HUES64 (cell line): ENCODE measurements at regions not wholly inside any gene's neighbourhood (a gene's known extent, or its start where the extent isn't known, plus 50 kb on each side); places are given as distances from the start of the nearest gene placed in this dataset.

Experiments used
- H3K27ac ChIP-seq: 2 replicates; pipeline ENCODE4 v1.7.0; 2013; ENCODE audit warnings: low read depth, low read length, inconsistent platforms
- H3K27me3 ChIP-seq: 2 replicates; pipeline ENCODE4 v1.6.1; 2013; ENCODE audit warnings: mild to moderate bottlenecking, low read length; ENCODE audit not compliant: insufficient read depth
- H3K36me3 ChIP-seq: 2 replicates; pipeline ENCODE4 v1.6.1; 2013; ENCODE audit warnings: mild to moderate bottlenecking, low read length; ENCODE audit not compliant: insufficient read depth
- H3K4me1 ChIP-seq: 2 replicates; pipeline ENCODE4 v1.6.1; 2013; ENCODE audit warnings: mild to moderate bottlenecking, low read length, moderate library complexity; ENCODE audit not compliant: insufficient read depth
- H3K4me3 ChIP-seq: 2 replicates; pipeline ENCODE4 v1.5.1; 2013; ENCODE audit warnings: mild to moderate bottlenecking, low read length, moderate library complexity
- H3K9ac ChIP-seq: 2 replicates; pipeline ENCODE4 v1.6.1; 2013; ENCODE audit warnings: mild to moderate bottlenecking, low read depth, low read length
- H3K9me3 ChIP-seq: 2 replicates; pipeline ENCODE4 v1.6.1; 2013; ENCODE audit warnings: low read depth, low read length; ENCODE audit not compliant: insufficient read depth
- WGBS: fragments of 150-250, 120-280 bp; methylation state at CpG from one replicate; pipeline ENCODE4 v1.1.7; 2013; ENCODE audit warnings: missing lambda C conversion rate; 5-methylcytosine and 5-hydroxymethylcytosine counted together

DNA sequence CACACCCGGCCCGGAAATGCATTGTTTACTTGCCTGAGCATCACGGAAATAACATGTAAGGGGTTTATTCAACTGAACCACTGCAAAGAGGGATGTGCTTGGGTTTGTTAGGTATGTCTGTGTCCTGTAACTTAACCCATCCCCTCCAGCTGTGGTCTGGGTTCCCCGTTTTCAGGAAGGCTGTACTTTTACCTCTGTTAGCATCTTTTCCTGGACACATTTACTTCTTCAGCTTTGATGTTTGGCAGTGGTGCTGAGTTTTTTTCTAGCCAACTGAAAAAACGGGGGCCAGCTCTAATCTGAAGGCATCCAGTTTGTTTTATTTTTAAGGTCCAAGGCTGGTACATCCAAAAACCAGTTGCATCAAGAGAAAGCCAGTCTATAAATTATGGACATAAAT is 561.8 kb downstream of the BNC2 start:
- no peak overlapping the region for H3K4me3 ChIP-seq
- no peak overlapping the region for H3K27ac ChIP-seq
- no peaks in the 10 kb centered on the region for H3K9me3 ChIP-seq
- WGBS = 93% methylated on average over 5 of the region's 5 CpGs
- H3K9ac ChIP-seq = no peak overlapping the region
- H3K36me3 ChIP-seq = no peaks in the 10 kb centered on the region
- H3K4me1 ChIP-seq = peaks cover 20% of the 10 kb centered on the region; the same call in 1 of the 2 replicates
- H3K27me3 ChIP-seq = no peaks in the 10 kb centered on the region; the same call in 1 of the 2 replicates

DNA sequence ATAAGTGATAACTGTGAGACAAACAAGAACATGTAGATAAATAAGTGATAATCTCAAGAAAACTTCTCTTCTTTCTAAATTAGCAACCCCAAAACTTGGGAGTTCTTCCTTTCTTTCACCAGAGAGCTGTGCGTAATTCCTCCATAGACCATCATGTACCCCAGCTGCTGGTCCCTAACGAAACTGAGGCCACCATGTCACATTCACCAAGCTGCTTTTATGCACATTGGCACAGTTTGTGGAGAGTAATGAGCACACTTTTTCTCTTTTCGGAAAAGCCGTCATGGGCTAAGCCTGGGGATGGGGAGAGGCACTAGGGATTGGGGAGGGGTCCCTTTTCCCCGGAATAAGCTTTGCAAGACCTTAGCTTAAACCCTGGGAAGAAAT is 561.4 kb downstream of the BNC2 start:
- H3K4me3 ChIP-seq = no peak overlapping the region

DNA sequence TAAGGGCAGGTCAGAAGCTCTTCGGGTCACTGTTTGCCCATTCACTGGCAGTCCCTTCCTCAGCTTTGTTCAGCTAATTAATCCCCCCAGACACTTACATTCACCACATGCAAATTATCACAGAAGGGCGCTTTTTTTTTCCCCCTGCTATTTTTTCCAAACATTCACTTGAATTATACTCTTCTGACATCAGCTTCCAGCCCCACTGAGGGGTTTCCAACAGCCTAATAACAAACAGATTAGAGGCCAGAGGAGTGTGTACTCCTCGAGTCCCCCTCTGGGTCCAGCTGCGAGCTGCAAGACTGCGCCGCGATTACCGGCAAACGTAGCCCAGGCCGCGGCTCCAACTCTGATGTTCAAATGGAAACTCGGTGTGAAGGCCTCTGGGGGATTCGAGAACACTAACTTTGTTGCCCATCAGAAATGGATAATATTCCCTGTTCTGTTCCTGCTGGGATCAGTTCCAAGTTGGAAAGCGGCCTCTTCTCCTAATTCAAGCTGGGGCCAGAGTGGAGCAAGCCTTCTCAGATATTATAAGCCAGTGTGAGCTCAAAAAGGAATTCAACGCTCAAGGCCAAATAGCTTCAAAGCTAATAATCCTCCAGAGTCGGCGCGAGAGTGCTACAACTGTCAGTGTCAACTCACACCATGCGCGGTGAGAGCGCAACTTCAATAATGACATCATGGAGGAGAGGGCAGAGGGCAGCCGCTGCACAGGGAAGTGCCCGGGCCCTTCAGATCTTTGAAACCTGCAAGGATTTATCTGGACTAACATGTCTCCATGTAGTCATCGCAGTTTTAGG is 560.8 kb downstream of the BNC2 start:
- Histone ChIP-seq H3K27ac (no peak overlapping the region), H3K36me3 (no peaks in the 10 kb centered on the region), H3K9me3 (no peaks in the 10 kb centered on the region), H3K9ac (no peak overlapping the region), H3K4me1 (peaks cover 15% of the 10 kb centered on the region; the same call in 1 of the 2 replicates), H3K27me3 (no peaks in the 10 kb centered on the region; the same call in 1 of the 2 replicates), H3K4me3 (no peak overlapping the region)
- WGBS = 77% methylated on average over 24 of the region's 24 CpGs

More for the DNA sequence above, 561.4 kb downstream of the BNC2 start:
- no peaks in the 10 kb centered on the region; the same call in 1 of the 2 replicates for H3K27me3 ChIP-seq
- peaks cover 16% of the 10 kb centered on the region; the same call in 1 of the 2 replicates for H3K4me1 ChIP-seq
- no peaks in the 10 kb centered on the region for H3K36me3 ChIP-seq
- WGBS = 76% methylated on average over 5 of the region's 5 CpGs
- no peak overlapping the region for H3K27ac ChIP-seq
- H3K9ac ChIP-seq = no peak overlapping the region
- H3K9me3 ChIP-seq = no peaks in the 10 kb centered on the region

DNA sequence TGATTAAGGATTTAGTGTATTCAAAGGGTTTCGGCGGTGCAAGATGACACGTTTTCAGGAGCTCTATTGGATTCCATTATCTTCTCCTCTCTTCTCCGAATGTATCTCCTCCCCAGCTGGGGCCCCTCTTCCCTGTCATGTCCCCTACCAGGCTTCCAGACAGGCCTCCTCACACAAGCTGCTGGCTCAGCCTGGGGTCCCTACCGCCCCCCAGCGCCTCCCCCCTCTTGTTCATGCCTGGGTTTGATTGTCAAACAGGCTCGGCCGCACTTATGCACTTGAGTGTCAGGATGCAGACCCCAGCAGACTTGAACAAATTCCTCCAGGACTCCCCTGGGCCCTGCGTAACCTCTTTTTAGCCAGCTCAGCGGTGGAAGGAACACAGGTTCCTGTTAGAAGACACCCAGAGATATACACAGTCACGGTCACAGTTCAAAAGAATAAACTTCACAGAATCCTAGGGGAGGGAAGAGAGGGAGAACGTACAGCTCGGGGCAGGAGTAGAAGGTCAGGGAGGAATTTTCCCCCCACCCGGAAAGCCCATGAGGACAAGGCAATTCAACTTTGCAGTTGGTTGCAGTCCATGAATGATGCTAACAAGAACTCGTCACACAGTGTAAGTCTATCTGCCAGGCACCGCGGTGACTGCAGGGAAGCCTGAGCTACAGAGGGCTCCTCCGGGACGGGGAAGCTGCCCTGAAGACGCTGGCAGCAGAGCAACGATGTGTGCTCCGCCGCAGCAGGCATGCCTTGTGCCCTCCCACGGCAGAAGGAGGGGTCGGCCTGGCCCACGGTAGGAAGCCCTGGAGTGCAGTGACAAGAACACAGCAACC is 560.0 kb downstream of the BNC2 start:
- H3K27ac ChIP-seq = no peak overlapping the region
- no peaks in the 10 kb centered on the region; the same call in 1 of the 2 replicates for H3K27me3 ChIP-seq
- no peaks in the 10 kb centered on the region for H3K9me3 ChIP-seq
- H3K9ac ChIP-seq = no peak overlapping the region
- H3K4me3 ChIP-seq = no peak overlapping the region
- 81% methylated on average over 25 of the region's 26 CpGs for WGBS
- H3K4me1 ChIP-seq = peaks cover 15% of the 10 kb centered on the region; the same call in 1 of the 2 replicates
- no peaks in the 10 kb centered on the region for H3K36me3 ChIP-seq

DNA sequence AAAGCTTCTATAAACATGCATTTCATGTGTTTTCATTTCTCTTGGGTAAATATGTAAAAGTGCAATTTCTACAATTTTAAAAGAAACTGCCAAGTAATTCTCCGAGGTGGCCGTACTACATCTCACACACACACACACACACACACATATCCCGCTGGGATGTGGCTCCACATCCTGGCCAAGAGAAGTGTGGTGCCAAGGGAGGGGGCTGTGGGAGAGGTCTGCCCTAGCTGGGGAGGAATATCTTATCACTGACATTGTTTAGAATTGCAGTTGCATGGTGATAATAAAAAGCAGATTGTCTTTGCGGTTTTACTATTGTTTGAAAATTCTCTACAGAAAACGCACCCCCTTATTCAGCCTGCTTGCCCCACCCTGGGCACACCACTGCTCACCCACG is 558.4 kb downstream of the BNC2 start:
- Histone ChIP-seq H3K9me3 (no peaks in the 10 kb centered on the region), H3K27me3 (no peaks in the 10 kb centered on the region; the same call in 1 of the 2 replicates), H3K9ac (no peak overlapping the region), H3K4me3 (no peak overlapping the region), H3K4me1 (peaks cover 15% of the 10 kb centered on the region; the same call in 1 of the 2 replicates), H3K36me3 (no peaks in the 10 kb centered on the region), H3K27ac (no peak overlapping the region)
- 91% methylated on average over 4 of the region's 6 CpGs for WGBS

DNA sequence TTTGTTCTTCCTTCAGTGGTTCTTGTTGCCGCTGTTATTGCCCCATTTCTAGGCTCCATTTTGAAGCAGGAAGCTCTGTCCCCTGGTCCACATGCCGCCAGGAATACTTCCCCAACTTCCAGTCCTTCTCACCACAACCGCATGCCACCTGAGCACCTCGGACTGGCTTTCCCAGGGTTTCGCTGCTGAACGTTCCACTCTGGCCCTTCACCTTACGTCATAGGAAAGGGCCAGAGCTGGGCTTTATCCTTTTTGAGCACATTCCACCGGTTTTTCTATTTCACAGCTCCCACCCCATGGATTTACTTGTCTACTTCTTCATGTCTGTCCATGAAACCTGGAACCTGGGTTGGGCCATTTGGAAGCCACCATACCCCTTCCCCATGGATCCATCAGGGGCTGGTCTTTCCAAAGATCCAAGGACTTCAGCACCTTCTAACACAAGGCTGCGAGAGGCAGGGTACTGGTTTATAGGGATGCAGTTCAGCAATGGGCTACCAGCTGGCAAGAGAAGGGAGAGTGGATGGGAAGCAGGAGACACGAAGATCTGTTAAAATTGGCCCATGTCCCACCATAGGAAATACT is 557.4 kb downstream of the BNC2 start:
- 86% methylated on average over 10 of the region's 10 CpGs for WGBS
- H3K27ac ChIP-seq = no peak overlapping the region
- H3K36me3 ChIP-seq = no peaks in the 10 kb centered on the region
- H3K27me3 ChIP-seq = no peaks in the 10 kb centered on the region
- H3K4me1 ChIP-seq = peaks cover 15% of the 10 kb centered on the region; the same call in 1 of the 2 replicates
- no peaks in the 10 kb centered on the region for H3K9me3 ChIP-seq
- no peak overlapping the region for H3K4me3 ChIP-seq
- no peak overlapping the region for H3K9ac ChIP-seq

DNA sequence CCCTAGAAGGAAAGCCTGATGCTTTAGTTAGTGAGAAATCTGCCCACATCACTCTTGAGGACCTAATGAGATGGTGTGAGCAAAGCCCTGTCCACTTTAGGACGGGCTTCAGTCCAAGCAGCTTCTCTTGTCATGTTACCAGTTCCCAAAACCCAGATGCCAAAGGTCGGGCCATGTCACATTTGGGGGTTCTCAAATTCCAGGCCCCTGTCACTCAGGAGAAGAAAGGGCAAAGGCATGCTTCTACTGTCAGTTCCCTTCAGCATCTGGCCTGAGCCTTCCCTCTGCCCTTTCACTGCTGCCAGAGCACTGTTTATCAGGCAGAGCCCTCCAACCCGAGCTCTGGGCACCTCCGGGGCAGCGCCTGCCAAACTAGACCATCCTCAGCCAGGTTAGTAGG is 556.0 kb downstream of the BNC2 start:
- Histone ChIP-seq H3K4me1 (peaks cover 11% of the 10 kb centered on the region; the same call in 1 of the 2 replicates), H3K9me3 (no peaks in the 10 kb centered on the region), H3K4me3 (no peak overlapping the region), H3K36me3 (no peaks in the 10 kb centered on the region), H3K9ac (no peak overlapping the region), H3K27ac (no peak overlapping the region), H3K27me3 (no peaks in the 10 kb centered on the region)
- 94% methylated on average over 5 of the region's 5 CpGs for WGBS

DNA sequence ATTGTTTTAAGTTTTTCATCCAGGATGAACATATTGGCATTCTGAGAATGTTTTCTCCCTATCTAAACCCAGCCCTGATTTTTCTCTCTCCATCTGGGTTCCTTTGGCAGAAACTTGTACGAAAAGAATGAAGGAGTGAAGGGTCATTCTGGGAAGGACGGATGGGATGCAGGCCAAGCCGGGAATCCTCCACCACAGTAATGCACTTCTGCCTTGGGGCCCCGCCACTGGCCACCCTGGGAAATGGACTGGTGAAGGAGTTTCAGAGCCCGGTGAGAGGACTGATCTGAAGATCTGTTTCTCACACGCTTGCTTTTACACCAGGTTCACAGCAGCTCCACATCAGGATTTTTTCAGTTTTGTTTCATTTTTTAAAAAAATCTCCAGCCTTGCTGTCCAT is 554.8 kb downstream of the BNC2 start:
- 91% methylated on average over 6 of the region's 6 CpGs for WGBS
- H3K27ac ChIP-seq = no peak overlapping the region

DNA sequence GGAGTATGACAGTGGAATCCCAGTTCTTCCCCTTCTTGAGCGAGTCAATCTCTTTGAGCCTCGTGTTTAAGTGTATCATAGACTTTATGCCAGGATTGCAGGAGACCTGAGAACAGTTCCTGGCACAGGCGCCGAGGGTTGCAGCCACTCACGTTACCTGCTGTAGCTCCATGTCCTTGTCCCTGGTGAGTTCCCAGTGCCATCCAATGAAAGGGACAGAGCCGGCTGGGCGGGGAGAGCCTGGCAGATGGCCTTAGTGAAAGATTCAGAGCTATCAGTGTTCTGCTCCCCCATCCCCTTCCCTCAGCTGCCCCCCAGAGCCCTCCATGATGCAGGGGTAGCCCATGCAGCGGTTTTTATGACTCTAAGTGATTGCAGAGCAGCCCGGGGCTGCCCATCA is 554.0 kb downstream of the BNC2 start:
- H3K27ac ChIP-seq = no peak overlapping the region
- no peaks in the 10 kb centered on the region for H3K27me3 ChIP-seq
- H3K9me3 ChIP-seq = no peaks in the 10 kb centered on the region
- no peaks in the 10 kb centered on the region for H3K4me1 ChIP-seq
- WGBS = 96% methylated on average over 9 of the region's 9 CpGs
- no peak overlapping the region for H3K4me3 ChIP-seq
- H3K36me3 ChIP-seq = no peaks in the 10 kb centered on the region
- H3K9ac ChIP-seq = no peak overlapping the region

More for the DNA sequence above, 554.8 kb downstream of the BNC2 start:
- Histone ChIP-seq H3K4me1 (no peaks in the 10 kb centered on the region), H3K9ac (no peak overlapping the region), H3K27me3 (no peaks in the 10 kb centered on the region), H3K4me3 (no peak overlapping the region), H3K9me3 (no peaks in the 10 kb centered on the region), H3K36me3 (no peaks in the 10 kb centered on the region)

DNA sequence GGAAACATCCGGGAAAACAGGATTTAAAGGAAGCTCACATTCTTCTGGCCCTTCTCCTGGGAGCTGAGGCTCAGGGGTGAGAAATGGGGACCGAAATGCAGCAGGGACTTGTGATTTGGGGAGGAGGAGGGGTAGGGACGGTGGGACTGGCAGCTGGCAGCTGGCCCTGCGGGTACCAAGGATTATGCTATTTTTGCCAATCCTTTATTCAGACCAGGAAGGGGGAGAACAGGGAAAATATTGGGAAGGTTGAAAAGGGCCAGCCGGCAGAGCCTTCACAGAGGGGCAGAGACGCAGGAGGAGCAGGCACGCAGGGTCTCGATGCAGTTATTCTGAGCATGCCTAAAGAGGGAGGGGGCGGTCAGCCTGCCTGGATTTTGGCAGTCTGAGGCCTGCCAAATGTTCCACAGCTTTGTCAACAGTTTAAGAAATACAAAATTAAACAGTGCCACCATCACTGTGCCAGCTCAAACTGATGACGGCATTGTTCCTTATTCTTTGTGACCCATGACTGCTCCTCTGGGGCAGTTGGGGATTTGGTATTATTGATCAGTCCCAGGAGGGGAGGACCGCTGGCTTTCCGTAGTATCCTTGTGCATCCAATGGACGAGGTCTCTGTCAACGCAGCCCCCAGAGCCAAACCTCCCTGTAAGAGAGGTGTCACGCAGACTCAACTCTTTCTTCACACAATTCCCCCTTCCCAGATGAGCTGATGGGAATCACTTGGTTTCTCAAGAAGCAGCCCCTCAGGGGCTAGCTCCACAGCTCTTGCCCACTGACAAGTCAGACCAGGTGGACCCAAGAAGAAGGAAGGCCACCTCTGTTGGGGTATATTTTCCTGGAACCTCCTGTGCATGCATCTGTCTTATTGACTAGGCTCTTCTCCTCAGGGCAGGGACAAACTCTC is 553.3 kb downstream of the BNC2 start:
- Histone ChIP-seq H3K27me3 (no peaks in the 10 kb centered on the region), H3K9me3 (no peaks in the 10 kb centered on the region), H3K27ac (no peak overlapping the region), H3K9ac (no peak overlapping the region), H3K4me1 (no peaks in the 10 kb centered on the region), H3K36me3 (no peaks in the 10 kb centered on the region), H3K4me3 (no peak overlapping the region)
- 87% methylated on average over 15 of the region's 15 CpGs for WGBS
